SU-DHL-6 (cell line): ENCODE measurements at regions not wholly inside any gene's neighbourhood (a gene's known extent, or its start where the extent isn't known, plus 50 kb on each side); places are given as distances from the start of the nearest gene placed in this dataset.
"Not testable (repeated sequence)": the region's sequence is repeated elsewhere in the genome, so short reads cannot be mapped to it uniquely, and the experiment has no call there.

Experiments
- H2AFZ ChIP-seq: fragments of 200-600 bp; sonication (generic); 2 replicates; pipeline ENCODE4 v1.6.1; 2014; ENCODE audit warnings: low read depth, mild to moderate bottlenecking, moderate library complexity, mixed read lengths, antibody characterized with exemption, low read length; ENCODE audit not compliant: severe bottlenecking
- H3F3A ChIP-seq: fragments of 200-600 bp; shearing (Covaris generic); 2 replicates; pipeline ENCODE4 v1.6.0; 2016; ENCODE audit warnings: antibody characterized with exemption, mild to moderate bottlenecking; ENCODE audit not compliant: insufficient read depth
- H3K27ac ChIP-seq: fragments of 200-600 bp; sonication (generic); 2 replicates; pipeline ENCODE4 v1.5.1; 2016; ENCODE audit warnings: low read depth, mild to moderate bottlenecking, low read length, moderate library complexity, mixed read lengths
- H3K27me3 ChIP-seq: fragments of 200-600 bp; sonication (generic), shearing (Covaris generic); 2 replicates; pipeline ENCODE4 v1.6.0; 2014; ENCODE audit warnings: mild to moderate bottlenecking, low read length
- H3K36me3 ChIP-seq: fragments of 200-600 bp; sonication (generic); 2 replicates; pipeline ENCODE4 v1.6.1; 2014; ENCODE audit warnings: mild to moderate bottlenecking, low read length, mixed read lengths
- H3K4me2 ChIP-seq: fragments of 300-600, 200-600 bp; shearing (Covaris generic), sonication (generic); 2 replicates; pipeline ENCODE4 v1.6.0; 2014; ENCODE audit warnings: low read length, low read depth, mild to moderate bottlenecking; ENCODE audit not compliant: poor library complexity, severe bottlenecking
- H3K4me3 ChIP-seq: fragments of 200-600 bp; sonication (generic); 2 replicates; pipeline ENCODE4 v1.5.1; 2014; ENCODE audit warnings: antibody characterized with exemption, low read length, mild to moderate bottlenecking, mixed read lengths; ENCODE audit not compliant: insufficient read depth, poor library complexity, severe bottlenecking
- H3K79me2 ChIP-seq: fragments of 200-600 bp; sonication (generic); 2 replicates; pipeline ENCODE4 v1.6.1; 2014; ENCODE audit warnings: mild to moderate bottlenecking, low read length, moderate library complexity; ENCODE audit not compliant: insufficient read depth
- H3K9ac ChIP-seq: fragments of 200-600 bp; sonication (generic); 2 replicates; pipeline ENCODE4 v1.7.0; 2014; ENCODE audit warnings: mild to moderate bottlenecking, low read length
- H3K9me2 ChIP-seq: fragments of 200-600 bp; sonication (generic); replicated peaks from 2 replicates; pipeline ENCODE4 v1.6.1; 2014; ENCODE audit warnings: low read length; ENCODE audit not compliant: insufficient read depth
- H3K9me3 ChIP-seq: fragments of 200-600 bp; sonication (generic); 2 replicates; pipeline ENCODE4 v1.6.1; 2014; ENCODE audit warnings: low read length, mixed read lengths; ENCODE audit not compliant: insufficient read depth
- H4K20me1 ChIP-seq: fragments of 200-600 bp; sonication (generic); 2 replicates; pipeline ENCODE4 v1.6.1; 2014; ENCODE audit warnings: low read depth, mild to moderate bottlenecking, antibody characterized with exemption, low read length, moderate library complexity, mixed read lengths
- EZH2phosphoT487 ChIP-seq: fragments of 200-600 bp; sonication (generic), shearing (Covaris generic); conservative IDR thresholded peaks from 2 replicates; pipeline ENCODE4 v1.6.1; 2018; ENCODE audit warnings: mild to moderate bottlenecking, antibody characterized with exemption, low read length, moderate library complexity, mixed read lengths
- TF ChIP-seq, protein P1 (sequence below): fragments of 200-600 bp; sonication (generic); IDR thresholded peaks from one replicate; pipeline ENCODE4 v1.5.1; 2017; ENCODE audit warnings: antibody characterized with exemption, mild to moderate bottlenecking, low read length, moderate library complexity; ENCODE audit not compliant: insufficient read depth, poor library complexity, severe bottlenecking

DNA sequence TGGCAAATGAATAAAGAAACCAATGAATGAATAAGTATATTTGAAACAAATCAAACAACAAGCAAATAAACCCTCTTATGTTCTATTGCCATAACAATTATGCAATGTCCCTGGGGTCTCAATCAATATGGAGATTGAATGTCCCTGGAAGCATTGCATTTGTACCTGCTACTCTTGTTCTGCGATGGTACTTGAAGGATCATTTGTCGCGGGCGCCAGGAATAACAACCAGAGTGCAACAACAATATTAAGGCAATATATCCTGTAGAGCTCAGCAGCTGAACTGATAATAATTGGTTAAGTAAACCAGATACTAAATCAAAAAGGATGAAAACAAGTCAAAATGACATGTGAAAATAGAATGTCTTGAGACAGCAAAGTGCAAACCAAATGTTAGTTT lies 1001.9 kb upstream of the NUDT12 start:
- Histone ChIP-seq H3K79me2 (no peaks in the 10 kb centered on the region), H3K9ac (no peak overlapping the region), H4K20me1 (no peaks in the 10 kb centered on the region), H3K36me3 (no peaks in the 10 kb centered on the region), H3K4me3 (no peak overlapping the region), H3K27ac (no peak overlapping the region), H3K9me2 (no peaks in the 10 kb centered on the region), H3K4me2 (no peak overlapping the region), H2AFZ (no peak overlapping the region), H3F3A (no peaks in the 10 kb centered on the region), H3K9me3 (no peaks in the 10 kb centered on the region), H3K27me3 (no peaks in the 10 kb centered on the region)
- TF ChIP-seq EZH2phosphoT487 = no peak
- TF ChIP-seq, protein P1, sequence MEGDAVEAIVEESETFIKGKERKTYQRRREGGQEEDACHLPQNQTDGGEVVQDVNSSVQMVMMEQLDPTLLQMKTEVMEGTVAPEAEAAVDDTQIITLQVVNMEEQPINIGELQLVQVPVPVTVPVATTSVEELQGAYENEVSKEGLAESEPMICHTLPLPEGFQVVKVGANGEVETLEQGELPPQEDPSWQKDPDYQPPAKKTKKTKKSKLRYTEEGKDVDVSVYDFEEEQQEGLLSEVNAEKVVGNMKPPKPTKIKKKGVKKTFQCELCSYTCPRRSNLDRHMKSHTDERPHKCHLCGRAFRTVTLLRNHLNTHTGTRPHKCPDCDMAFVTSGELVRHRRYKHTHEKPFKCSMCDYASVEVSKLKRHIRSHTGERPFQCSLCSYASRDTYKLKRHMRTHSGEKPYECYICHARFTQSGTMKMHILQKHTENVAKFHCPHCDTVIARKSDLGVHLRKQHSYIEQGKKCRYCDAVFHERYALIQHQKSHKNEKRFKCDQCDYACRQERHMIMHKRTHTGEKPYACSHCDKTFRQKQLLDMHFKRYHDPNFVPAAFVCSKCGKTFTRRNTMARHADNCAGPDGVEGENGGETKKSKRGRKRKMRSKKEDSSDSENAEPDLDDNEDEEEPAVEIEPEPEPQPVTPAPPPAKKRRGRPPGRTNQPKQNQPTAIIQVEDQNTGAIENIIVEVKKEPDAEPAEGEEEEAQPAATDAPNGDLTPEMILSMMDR = no peak

DNA sequence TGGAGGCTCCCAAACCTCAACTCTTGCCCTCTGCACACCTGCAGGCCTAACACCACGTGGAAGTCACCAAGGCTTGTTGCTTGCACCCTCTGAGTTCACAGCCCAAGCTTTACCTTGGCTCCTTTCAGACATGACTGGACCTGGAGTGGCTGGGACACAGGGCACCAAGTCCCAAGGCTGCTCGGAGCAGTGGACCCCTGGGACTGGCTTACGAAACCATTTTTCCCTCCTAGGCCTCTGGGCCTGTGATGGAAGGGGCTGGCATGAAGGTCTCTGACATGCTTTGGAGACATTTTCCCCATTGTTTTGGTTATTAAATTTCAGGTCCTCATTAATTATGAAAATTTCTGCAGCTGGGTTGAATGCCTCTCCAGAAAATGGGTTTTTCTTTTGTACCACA lies 994.4 kb upstream of the NUDT12 start:
- Histone ChIP-seq H3K36me3 (no peaks in the 10 kb centered on the region), H3K4me2 (no peak overlapping the region), H3K9me2 (no peaks in the 10 kb centered on the region), H3K9ac (no peak overlapping the region), H3K27me3 (no peaks in the 10 kb centered on the region), H3K9me3 (no peaks in the 10 kb centered on the region), H3K4me3 (no peak overlapping the region), H3K79me2 (no peaks in the 10 kb centered on the region), H3F3A (no peaks in the 10 kb centered on the region), H4K20me1 (no peaks in the 10 kb centered on the region), H3K27ac (no peak overlapping the region), H2AFZ (no peak overlapping the region)
- TF ChIP-seq, protein P1 = no peak
- no peak for TF ChIP-seq EZH2phosphoT487

DNA sequence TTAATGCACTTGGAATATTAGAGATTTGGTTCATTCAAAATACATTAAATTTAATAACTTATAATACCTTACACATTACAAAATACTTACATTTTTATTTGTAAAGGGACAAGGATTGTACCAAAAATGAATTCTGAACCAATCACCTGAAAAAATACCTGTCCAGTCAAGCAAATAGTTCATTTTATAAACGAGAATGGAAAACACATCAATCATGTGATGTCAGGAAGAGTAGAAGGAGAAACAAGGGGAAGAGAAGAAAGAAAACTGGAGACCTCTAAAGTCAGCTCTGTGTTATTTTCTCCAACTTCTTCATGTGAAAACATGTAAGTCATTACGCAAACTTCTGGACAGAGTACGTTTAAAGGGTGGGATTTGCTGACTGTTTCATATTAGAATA lies 989.0 kb upstream of the NUDT12 start:
- H3K36me3 ChIP-seq = no peaks in the 10 kb centered on the region
- H3K4me3 ChIP-seq = no peak overlapping the region
- H3K9ac ChIP-seq = no peak overlapping the region
- no peaks in the 10 kb centered on the region for H3K9me3 ChIP-seq
- no peak overlapping the region for H3K27ac ChIP-seq
- no peaks in the 10 kb centered on the region for H3K9me2 ChIP-seq
- no peaks in the 10 kb centered on the region for H4K20me1 ChIP-seq
- TF ChIP-seq, protein P1 = no peak
- TF ChIP-seq EZH2phosphoT487 = no peak
- H3K4me2 ChIP-seq = no peak overlapping the region
- no peaks in the 10 kb centered on the region for H3K79me2 ChIP-seq
- no peaks in the 10 kb centered on the region for H3F3A ChIP-seq
- H2AFZ ChIP-seq = no peak overlapping the region
- H3K27me3 ChIP-seq = no peaks in the 10 kb centered on the region

DNA sequence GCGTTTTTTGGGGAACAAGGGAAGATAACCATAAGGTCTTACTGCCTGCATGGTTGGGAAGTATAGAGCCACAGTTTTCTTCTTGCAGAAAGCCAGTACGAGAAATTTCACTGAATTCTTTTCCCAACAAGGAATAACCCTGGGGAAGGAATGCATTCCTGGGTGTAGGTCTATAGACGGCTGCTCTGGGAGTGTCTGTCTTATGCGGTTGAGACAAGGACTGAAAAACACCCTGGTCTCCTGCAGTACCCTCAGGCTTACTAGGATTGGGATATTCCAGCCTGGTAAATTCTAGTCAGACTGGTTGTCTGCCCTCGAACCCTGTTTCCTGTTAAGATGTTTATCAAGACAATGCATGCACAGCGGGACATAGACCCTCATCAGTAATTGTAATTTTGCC lies 984.3 kb upstream of the NUDT12 start:
- not testable (repeated sequence) for H3K27ac ChIP-seq, H3K9me3 ChIP-seq, H2AFZ ChIP-seq, H3F3A ChIP-seq, H3K79me2 ChIP-seq, H3K4me3 ChIP-seq, H4K20me1 ChIP-seq, H3K36me3 ChIP-seq, H3K27me3 ChIP-seq, H3K4me2 ChIP-seq, H3K9me2 ChIP-seq, H3K9ac ChIP-seq
